ENCODE measurements at regions not wholly inside any gene's neighbourhood (a gene's known extent, or its start where the extent isn't known, plus 50 kb on each side); places are given as distances from the start of the nearest gene placed in this dataset.
"Not testable (repeated sequence)": the region's sequence is repeated elsewhere in the genome, so short reads cannot be mapped to it uniquely, and the experiment has no call there.

DNA sequence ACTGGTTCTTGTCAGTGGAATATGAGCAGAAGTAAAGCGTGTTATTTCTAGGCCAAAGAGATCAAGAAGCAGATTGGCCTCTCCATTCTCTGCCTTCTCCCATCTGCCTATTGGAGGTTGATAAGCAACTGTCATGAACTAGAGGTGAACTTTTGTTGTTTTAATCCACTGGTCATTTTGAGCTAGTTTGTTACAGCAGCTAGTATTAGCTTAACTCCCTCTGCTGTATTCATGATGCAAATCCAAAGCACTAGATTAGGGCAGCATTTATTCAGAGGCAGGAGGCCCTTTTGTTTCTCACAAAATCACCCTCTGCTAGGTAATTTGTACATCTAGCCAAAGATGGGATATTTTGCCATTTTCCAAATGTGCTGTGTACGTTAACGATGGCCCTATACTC, 97.3 kb upstream of the DPT start:
- no peak for DNase-seq

DNA sequence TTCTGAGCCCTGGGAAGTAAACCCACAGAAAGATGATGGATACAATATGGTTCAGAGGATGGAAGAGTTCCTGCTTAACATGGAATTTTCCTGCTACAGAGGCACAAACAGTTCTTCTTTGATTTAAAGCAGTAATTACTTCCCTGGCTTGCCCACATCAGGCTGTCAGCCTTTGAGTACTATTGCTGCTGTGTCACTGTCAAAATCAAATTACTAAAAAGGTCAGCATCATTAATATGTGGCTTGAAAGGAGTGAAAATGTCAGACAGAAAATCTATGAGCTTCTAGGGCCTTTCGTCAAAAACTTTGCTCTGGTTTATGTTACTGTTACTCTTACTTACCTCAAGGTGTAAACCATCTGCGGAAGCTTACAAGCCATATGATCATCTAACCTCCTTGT, 98.6 kb upstream of the DPT start:
- no peak for DNase-seq

DNA sequence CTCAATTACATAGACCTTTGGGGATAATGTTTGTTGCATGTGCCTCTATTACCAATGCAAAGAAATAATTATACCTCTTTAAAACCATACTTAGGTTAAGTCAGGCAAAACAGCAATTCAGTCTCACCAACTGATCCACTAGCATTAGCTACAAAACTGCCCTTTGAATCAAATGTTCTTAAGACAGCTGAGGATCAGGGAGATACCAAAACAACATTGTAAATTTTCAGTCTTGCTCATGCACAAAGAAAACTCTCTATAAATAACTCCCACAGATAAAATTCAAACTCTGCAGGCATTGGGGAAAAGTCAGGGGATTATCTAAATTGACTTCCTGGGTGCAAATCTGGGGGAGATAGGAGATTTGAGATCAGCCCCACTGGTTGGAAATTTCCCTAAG, 100.9 kb upstream of the DPT start:
- DNase-seq, result no peak

DNA sequence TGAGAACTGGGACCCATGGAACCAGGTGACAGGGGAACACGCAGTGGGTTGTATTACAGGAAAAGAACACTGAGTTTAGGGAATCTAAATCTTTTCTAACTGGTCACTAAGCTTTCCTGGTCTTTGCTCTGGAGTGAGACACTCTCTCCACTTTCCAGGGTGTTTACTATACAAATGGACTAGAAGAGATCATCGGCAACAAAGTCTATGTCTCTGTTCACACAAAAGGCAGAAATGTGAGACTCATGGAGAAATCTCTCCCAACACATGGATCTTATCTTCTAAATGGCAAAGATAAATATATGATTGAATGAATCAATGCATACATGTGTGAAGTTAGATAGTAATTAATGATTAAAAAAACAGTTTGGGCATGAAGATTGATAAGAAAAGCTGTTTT, 101.6 kb upstream of the DPT start:
- DNase-seq, result no peak

DNA sequence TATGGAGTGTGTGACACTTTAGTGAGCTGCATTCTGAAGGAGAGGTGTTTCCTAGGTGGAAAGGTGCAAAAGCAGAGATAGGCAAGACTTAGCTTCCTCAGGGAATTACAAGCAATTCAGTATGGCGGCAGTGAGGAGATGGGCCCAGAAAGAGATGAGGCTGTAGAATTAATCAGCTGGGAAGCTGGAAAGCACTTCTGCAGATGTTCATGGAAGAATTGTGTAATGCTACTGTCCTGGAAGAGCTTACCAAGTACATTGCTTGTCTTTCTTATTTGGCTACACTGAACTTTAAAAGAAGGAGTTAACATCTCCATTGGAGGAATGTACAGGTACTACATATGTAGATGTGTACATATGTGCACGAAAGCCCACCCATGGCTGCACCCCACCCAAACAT, 103.7 kb upstream of the DPT start:
- no peak for DNase-seq

DNA sequence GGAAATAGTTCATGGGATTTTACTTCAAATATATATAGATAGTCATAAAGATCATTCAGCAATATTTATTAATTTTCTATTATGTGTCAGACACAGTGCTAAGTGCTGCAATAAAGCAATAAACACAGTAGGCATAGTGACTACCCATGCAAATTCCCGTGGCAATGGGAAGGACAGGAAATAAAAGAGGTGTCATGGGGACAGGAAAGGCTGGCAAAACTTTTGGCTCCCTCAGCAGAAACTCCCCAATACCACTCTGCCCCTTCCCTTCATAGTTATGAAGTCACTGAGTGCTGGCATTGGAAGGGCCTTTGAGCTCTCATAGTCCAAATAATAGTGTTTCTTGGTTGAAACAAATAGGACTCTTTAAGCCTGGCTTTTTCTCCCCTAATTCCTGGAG, 104.4 kb upstream of the DPT start:
- no peak for DNase-seq

DNA sequence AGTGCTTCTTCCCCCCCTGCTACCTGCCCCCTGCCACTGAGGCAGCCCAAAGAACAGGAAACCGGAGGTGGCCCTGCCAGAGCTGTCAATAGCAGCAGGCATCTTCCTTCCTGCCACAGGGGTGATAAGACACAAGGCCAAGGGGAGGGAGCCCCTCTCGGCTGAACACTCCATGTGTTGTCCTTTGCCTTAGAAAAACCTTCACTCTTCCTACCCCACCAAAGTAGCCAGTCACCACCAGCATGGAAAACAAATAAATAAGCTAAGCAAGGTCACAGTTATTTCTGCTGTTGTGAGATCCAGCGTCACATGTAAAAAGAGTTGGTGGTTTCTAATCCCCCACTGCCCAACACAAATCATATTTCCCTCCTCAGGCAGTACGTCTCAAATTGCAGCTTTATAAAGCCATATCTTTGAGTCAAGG, 104.8 kb upstream of the DPT start:
- DNase-seq, result no peak

DNA sequence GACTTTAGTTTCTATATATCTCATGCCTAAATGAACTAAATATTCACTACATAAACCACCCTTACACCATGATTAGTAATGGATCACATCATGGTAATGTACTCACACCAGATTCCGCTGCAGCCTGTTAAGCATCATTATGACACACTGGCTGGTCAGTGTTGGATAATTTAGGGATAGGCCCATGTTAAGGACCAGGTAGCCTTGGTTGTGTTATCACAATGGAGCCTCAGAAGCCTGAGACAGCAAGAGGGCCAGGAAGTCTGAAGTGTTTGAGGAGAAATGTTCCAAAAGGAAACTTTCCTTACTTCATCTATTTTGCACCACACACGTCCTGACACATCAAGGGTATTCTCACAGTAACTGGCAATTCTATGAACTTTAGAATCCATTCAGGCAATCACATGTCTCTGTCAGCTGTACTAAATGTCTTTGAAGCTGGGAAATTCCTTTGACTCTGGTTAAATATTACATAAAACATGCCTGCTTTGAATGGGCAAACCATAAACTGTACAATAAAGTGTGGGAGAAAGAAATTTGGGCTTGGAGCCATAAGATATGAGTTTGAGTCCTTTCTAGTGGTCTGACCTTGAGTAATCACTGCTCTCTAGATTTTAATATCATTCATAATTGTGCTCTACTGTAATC, 105.3 kb upstream of the DPT start:
- DNase-seq, result no peak

DNA sequence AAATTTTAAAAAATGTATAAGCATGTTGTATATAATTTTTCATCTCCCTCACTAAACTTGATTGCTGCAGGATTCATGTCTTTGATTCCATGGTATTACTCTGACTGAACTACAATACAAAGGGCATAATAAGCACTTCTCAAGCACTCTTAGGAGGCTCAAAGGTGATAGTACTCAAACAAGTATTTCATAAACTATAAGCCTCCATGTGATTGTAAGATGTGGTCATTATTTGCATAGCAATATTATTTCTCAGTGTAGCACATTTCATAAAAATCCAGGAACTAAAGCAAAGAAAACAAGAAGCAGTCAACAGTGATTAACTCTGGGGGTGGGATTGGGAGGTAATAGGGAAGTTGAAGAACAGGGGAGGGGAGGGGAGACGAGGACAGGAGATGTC, 106.2 kb upstream of the DPT start:
- no peak for DNase-seq

DNA sequence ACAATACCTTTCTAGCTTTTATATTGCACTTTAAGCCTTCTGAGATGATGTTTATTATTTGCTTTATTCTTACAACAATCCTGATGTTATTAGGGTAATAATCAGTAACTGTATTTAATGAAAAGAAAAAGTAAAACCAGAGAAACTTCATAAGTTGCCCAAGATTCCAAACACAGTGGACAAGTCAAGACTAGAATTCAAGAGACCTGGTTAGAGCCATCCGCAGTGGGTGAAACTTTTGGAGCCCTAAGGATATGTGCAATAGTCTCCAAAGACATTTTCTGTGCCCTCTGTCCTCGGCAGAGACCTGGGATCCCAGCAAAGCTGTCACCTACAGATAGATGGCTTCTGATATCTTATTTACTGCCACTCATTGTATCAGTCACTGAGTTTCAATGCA, 106.8 kb upstream of the DPT start:
- DNase-seq, result no peak

DNA sequence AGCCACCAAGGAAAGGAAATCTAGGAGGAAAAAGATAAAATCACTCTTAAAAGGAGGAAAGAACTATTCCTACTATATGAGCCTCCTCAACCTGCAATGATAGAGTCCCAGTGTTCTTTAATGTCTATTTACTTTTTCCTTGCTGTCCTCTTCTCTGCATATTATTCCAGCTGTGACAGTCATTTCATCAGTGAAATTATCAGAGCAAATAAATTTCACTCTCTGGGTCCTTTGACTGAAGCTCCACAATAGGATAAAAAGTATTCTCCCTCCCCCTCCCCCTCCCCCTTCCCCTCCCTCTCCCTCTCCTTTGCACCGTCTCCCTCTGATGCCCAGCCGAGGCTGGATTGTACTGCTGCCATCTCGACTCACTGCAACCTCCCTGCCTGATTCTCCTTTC, 107.5 kb upstream of the DPT start:
- DNase-seq, result no peak

DNA sequence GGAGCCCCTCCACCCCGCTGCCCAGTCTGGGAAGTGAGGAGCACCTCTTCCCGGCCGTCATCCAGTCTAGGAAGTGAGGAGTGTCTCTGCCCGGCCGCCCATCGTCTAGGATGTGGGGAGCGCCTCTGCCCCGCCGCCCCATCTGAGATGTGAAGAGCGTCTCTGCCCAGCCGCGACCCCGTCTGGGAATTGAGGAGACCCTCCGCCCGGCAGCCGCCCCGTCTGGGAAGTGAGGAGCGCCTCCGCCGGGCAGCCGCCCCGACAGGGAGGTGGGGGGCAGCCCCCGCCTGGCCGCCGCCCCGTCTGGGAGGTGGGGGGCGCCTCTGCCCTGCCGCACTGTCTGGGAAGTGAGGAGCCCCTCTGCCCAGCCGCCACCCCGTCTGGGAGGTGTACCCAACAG, 108.2 kb upstream of the DPT start:
- not testable (repeated sequence) for DNase-seq

DNA sequence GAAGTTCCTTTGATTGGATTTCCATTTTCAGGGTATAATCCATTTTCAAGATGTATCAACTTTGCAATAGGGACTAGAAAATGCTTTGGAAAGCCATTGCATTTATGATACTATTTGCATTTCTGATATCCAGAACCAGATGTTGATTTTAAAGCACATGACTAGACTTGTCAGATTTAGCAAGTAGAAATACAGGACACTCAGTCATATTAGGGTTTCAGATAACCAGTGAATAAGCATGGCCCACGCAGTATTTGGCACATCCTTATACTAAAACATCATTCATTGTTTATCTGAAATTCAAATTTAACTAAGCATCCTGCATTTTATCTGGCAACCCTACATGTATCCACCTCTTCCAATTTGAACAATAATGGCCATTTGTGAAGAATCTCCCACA, 113.3 kb upstream of the DPT start:
- DNase-seq, result no peak

DNA sequence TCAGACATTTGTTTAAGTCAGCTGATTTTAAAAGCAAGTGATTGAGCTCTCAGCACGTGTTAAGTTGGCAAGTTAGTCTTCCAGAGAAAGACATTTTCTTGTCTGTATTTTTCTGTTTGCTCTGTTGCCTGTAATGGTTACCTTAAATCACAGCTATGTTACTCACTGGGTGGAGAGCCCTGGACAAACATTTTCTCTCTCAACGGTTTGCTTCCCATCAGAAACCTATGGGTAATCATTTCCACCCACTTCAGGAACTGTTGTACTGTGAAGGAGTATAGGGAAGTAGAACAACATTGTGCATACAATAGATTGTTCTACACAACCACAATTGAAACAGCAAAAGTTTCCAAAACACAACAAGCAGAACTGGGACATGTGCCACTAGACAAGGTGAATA, 113.9 kb upstream of the DPT start:
- DNase-seq, result no peak

DNA sequence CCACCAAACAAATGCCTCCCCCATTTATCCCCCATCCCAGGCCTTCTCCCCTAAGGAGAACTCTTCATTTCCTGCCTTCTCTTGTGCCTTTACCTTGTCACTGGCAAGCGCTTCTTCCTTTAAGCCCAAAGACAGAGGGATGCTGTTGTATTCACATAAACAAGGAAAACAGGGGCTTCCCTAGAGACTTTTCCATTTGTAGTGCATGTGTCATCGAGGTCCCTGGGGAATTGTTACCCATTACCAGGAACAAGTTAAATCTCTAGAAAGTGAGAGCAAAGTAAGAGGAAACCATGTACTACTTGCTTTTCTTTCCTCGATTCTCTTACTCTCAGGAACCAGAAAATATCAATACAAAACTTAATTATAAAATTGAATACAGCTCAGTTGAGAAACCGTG, 114.4 kb upstream of the DPT start:
- DNase-seq, result no peak

DNA sequence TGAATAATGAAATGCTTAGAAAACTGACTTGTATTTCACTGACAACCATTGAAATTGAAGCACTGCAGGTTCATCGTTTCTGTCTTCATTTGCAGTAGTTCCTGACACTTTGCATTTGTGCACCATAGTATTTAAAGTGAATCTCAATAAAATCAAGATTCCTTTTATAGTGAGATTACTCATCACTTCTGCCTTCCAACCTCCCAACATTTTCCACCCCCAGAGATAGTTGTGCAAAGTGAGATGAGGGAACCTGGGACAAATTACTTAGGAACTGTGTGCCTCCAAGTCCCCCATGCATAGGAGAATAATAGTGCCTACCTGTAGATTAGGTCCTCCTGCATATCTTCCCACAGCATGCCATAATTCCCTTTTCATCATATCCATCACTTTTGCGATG, 114.9 kb upstream of the DPT start:
- DNase-seq, result no peak

DNA sequence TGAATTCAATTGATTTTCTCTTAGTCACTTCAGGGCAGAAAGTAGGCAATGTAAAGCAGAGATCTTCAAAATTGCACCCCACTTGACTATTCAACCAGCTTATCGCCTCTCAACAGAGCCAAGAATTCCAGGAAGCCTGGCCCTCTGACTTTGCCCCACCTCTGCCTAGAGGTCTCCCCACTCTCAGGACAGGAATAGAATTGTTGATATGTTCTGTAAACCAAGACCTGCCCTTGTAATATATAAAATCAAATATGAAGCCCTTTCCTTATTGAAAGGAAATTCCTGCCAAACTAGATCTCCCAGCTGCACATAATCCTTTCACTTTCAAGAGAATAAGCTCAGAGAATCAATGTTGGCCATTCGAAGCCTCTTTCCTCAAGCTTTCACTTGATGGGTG, 116.1 kb upstream of the DPT start:
- DNase-seq, result no peak

DNA sequence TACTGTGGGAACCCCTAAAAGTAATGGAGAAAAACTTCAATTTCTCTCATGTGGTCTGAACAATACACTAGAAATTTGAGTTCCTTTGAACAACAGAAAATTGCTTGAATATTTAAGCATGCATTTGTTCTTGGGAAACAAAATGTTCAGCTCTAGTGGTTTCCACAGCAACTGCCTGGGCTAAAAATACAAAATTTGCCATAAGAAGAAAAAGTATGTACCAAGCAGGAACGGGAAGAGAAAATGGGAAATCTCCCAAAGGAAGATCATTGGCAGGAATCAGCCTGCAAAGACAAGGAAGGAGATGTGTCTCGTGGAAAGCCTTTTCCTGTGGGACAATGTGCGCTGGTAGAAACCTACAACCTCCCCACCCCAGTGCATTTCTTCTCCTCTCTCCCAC, 119.0 kb upstream of the DPT start:
- DNase-seq, result no peak

DNA sequence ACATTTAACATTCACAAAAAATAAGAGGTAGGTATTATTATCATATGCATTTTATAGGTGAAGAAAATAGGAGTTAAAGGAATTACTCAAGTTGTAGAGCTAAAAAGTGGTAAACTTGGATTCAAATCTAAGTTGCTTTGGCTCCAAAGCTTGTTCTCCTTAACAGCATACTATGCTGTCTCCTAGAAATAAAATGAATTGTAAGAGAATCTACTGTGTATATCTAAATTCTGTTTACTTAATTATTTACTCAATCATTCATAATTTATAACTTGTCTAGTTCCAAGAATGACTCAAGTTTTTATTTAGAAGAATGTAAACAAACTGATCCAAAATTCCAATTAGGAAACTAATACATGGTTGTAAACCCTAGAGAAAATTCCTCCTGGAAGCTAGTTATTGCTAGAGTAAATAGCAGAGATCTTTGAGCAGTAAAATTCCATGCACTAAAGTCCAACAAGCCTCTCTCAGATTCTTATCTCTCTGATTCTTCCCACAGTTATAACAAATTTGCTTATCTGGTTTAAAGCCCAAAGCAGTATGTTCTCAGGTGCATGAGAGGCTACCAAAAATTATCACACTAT, 132.5 kb upstream of the DPT start:
- DNase-seq, result no peak

DNA sequence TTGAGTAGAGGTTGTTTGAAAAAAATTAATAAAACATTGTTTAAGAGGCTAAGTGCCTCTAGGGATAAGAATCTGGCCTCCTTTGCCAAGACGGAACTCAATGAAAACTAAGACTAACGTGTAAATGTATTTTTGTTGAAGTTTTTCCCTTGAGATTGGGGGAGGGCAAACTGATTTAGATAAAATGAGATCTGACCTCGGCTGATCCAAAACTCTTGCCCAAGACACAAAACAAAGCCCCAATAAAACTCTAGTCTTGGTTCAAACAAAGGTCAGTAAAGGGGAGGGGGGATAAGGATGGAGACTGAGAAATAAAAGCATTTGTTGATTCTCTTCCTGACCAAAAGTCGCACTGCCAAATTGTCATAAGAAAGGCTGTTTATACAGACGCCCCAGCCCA, 134.8 kb upstream of the DPT start:
- DNase-seq, result no peak

DNA sequence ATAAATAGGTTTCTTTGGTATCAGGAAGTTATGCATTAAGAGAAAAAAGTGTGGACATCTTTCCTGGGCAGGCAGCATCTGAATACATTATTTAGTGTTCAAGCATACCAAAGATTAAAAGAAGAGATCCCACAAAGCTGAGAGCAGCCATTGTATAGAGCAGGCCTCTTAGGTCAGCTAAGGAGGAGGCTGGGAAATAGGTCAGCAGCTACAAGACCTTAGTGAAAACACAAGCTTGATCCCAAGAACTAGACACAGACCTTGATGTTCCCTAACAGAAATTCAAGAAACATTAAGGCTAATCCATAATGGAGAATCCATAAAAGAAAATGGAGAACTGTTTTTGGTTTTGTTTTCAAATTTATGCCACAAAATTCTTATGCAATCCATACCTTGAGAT, 135.3 kb upstream of the DPT start:
- DNase-seq, result no peak

DNA sequence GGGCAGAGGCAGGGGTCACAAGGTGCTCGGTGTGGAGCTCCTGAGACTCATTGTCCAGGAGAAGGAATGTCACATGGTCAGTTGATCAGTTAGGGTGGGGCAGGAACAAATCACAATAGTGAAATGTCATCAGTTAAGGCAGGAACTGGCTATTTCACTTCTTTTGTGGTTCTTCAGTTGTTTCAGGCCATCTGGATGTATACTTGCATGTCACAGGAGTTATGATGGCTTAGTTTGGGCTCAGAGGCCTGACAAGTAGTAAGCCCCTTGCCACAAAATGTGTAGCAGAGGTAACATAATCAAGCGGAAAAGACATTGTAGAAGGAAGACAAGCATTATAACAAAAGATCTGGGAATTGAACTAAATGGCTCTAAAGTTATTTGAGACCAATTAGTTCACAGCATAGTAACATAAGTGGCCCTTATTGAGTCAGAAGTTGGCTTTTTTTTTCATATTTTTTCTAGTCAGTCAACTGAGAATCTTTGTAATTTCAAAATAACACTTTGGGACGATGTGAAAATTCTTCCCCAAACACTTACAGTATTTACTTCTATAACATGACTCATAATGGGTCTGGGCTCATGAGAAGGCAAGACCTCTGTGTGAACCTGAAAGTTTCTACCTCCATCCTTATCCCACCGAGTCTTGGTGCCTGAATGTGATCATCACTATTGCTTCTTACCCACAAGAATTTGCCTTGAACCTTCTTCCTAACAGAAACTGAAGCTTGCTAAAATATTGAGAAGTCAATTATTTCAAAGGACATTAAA, 137.0 kb upstream of the DPT start:
- DNase-seq, result no peak

DNA sequence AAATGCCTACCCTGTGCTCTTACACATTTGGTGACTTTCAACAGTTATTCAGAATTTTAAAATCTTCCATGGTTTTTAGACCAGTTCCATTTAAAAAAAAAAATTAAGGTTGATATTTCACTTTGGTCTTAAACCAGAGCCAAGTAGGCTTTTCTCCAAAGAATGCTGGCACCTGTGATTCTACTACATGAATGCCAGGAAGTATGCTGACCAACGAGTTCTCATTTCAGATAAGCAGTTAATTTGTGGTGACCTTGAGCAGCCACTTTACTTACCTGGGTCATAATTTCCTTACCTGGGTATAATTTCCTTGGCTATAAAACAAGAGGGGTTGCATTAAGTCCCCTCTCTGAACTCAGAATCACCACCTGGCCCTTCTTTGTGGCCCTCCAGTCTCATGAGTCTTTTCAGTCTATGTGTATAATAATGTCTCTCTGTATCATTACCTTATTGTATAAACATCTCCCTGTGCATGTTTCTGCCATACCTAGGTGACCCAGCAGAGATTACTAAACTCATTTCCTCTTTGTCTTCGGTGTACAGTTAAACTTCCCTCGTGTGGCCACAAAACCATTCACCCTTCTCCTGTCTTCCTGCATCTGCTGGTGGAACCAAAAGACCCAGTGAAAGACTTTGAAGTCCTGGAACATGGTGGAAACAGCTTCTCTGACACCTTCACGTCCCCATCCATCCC, 139.1 kb upstream of the DPT start:
- DNase-seq, result no peak

DNA sequence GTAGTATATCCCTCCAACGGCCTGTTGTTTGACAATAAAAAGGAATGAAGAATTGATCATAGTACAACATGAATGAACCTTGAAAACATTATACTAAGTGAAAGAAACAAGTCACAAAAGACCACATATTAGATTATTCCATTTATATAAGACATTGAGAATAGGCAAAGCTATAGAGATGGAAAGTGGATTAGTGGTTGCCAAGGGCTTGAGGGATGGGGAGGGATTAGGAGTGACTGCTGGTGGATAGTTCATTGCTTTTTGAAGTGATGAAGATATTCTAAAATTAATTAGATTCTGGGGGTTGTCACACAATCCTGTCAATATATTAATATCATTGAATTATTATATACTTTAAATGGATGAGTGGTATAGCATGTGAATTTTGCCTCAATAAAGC, 142.5 kb upstream of the DPT start:
- no peak for DNase-seq

All from NCI-H510A (cell line).